ENCODE measurements at regions not wholly inside any gene's neighbourhood (a gene's known extent, or its start where the extent isn't known, plus 50 kb on each side); places are given as distances from the start of the nearest gene placed in this dataset.

- DNase-seq: no peak
Measured at GRCh38 chr7:49386792-49387191, 386.6 kb upstream of the VWC2 start.

GRCh38 chr7:49389871-49390479, 383.5 kb upstream of the VWC2 start:
- DNase-seq: no peak

- DNase-seq: no peak
Measured at GRCh38 chr7:49396229-49396628, 377.2 kb upstream of the VWC2 start.

GRCh38 chr7:49397750-49398149, 375.7 kb upstream of the VWC2 start:
- no peak for DNase-seq

- peak; percentile 40 for DNase-seq
Measured at GRCh38 chr7:49398236-49398635, 375.2 kb upstream of the VWC2 start.

- DNase-seq: no peak
Measured at GRCh38 chr7:49398746-49399145, 374.7 kb upstream of the VWC2 start.

GRCh38 chr7:49400891-49401550, 372.4 kb upstream of the VWC2 start:
- no peak for DNase-seq

GRCh38 chr7:49403844-49404243, 369.6 kb upstream of the VWC2 start:
- DNase-seq: no peak

GRCh38 chr7:49407205-49407604, 366.2 kb upstream of the VWC2 start:
- no peak for DNase-seq

GRCh38 chr7:49417034-49417433, 356.4 kb upstream of the VWC2 start:
- no peak for DNase-seq

- DNase-seq: no peak
Measured at GRCh38 chr7:49418963-49419362, 354.5 kb upstream of the VWC2 start.

GRCh38 chr7:49422564-49422963, 350.9 kb upstream of the VWC2 start:
- no peak for DNase-seq

- no peak for DNase-seq
Measured at GRCh38 chr7:49424109-49424508, 349.3 kb upstream of the VWC2 start.

- no peak for DNase-seq
Measured at GRCh38 chr7:49425277-49425818, 348.1 kb upstream of the VWC2 start.

GRCh38 chr7:49432254-49432653, 341.2 kb upstream of the VWC2 start:
- no peak for DNase-seq

GRCh38 chr7:49433794-49434193, 339.6 kb upstream of the VWC2 start:
- no peak for DNase-seq

GRCh38 chr7:49434846-49435245, 338.6 kb upstream of the VWC2 start:
- no peak for DNase-seq

GRCh38 chr7:49438281-49438680, 335.2 kb upstream of the VWC2 start:
- DNase-seq: no peak

- DNase-seq: no peak
Measured at GRCh38 chr7:49443515-49443914, 329.9 kb upstream of the VWC2 start.

- no peak for DNase-seq
Measured at GRCh38 chr7:49453486-49453885, 320.0 kb upstream of the VWC2 start.

GRCh38 chr7:49479441-49479840, 294.0 kb upstream of the VWC2 start:
- DNase-seq: no peak

GRCh38 chr7:49479936-49480544, 293.4 kb upstream of the VWC2 start:
- DNase-seq: no peak

- DNase-seq: no peak
Measured at GRCh38 chr7:49481075-49481474, 292.4 kb upstream of the VWC2 start.

- no peak for DNase-seq
Measured at GRCh38 chr7:49483142-49483541, 290.3 kb upstream of the VWC2 start.

Data from DMS79 treated with DMSO at 0.1 percent for 48 hours (cell line).